SK-N-SH treated with all-trans-retinoic acid at 6 μM for 48 hours (cell line): ENCODE measurements at regions not wholly inside any gene's neighbourhood (a gene's known extent, or its start where the extent isn't known, plus 50 kb on each side); places are given as distances from the start of the nearest gene placed in this dataset.
"Not testable (repeated sequence)": the region's sequence is repeated elsewhere in the genome, so short reads cannot be mapped to it uniquely, and the experiment has no call there.

Experiments used
- ATAC-seq: fragments of 200-7000 bp; cut with Tn5 transposase; 3 replicates; pipeline ENCODE4 v1.9.1; 2020; ENCODE audit warnings: mild to moderate bottlenecking, moderate library complexity
- ARNTL ChIP-seq: fragments of 450-650 bp; formaldehyde crosslinking; IDR thresholded peaks from 2 replicates; pipeline ENCODE4 v1.5.0; 2020; ENCODE audit warnings: low read depth, mild to moderate bottlenecking, moderate library complexity, borderline replicate concordance
- BACH2 ChIP-seq: fragments of 250-450 bp; sonication (Bioruptor Pico); IDR thresholded peaks from 2 replicates; pipeline ENCODE4 v1.9.0; 2021; ENCODE audit warnings: mild to moderate bottlenecking, borderline replicate concordance
- CREB5 ChIP-seq: fragments of 250-450 bp; sonication (Bioruptor Pico); IDR thresholded peaks from 2 replicates; pipeline ENCODE4 v1.5.1; 2020; ENCODE audit warnings: low read depth, mild to moderate bottlenecking, moderate library complexity
- CSDC2 ChIP-seq: fragments of 250-450 bp; sonication (Bioruptor Pico); IDR thresholded peaks from 2 replicates; pipeline ENCODE4 v1.5.0; 2020; ENCODE audit warnings: mild to moderate bottlenecking, moderate library complexity
- ESRRG ChIP-seq: fragments of 250-450 bp; sonication (Bioruptor Pico); IDR thresholded peaks from 2 replicates; pipeline ENCODE4 v1.6.1; 2021; ENCODE audit warnings: mild to moderate bottlenecking
- GLIS3 ChIP-seq: fragments of 250-450 bp; sonication (Bioruptor Pico); IDR thresholded peaks from 2 replicates; pipeline ENCODE4 v1.5.0; 2020; ENCODE audit warnings: mild to moderate bottlenecking, moderate library complexity
- ISL1 ChIP-seq: fragments of 250-450 bp; sonication (Bioruptor Pico); IDR thresholded peaks from 2 replicates; pipeline ENCODE4 v2.1.2; 2022; ENCODE audit warnings: mild to moderate bottlenecking, moderate library complexity
- OSR1 ChIP-seq: fragments of 250-450 bp; sonication (Bioruptor Pico); IDR thresholded peaks from 2 replicates; pipeline ENCODE4 v1.8.0; 2022; ENCODE audit warnings: moderate library complexity, mild to moderate bottlenecking, inconsistent platforms
- PPARA ChIP-seq: fragments of 250-450 bp; sonication (Bioruptor Pico); IDR thresholded peaks from 2 replicates; pipeline ENCODE4 v1.5.0; 2020; ENCODE audit warnings: mild to moderate bottlenecking, borderline replicate concordance
- RARB ChIP-seq: fragments of 250-450 bp; sonication (Bioruptor Pico); IDR thresholded peaks from 2 replicates; pipeline ENCODE4 v1.8.0; 2021; ENCODE audit warnings: mild to moderate bottlenecking, moderate library complexity
- SNAI2 ChIP-seq: fragments of 250-450 bp; sonication (Bioruptor Pico); IDR thresholded peaks from 2 replicates; pipeline ENCODE4 v1.5.0; 2020; ENCODE audit warnings: mild to moderate bottlenecking, moderate library complexity
- TCF4 ChIP-seq: fragments of 250-450 bp; sonication (Bioruptor Pico); IDR thresholded peaks from 2 replicates; pipeline ENCODE4 v1.8.0; 2021; ENCODE audit warnings: mild to moderate bottlenecking, moderate library complexity, borderline replicate concordance
- TOX ChIP-seq: fragments of 250-450 bp; sonication (Bioruptor Pico); IDR thresholded peaks from 2 replicates; pipeline ENCODE4 v1.8.0; 2021; ENCODE audit warnings: mild to moderate bottlenecking, moderate library complexity, borderline replicate concordance
- TSHZ2 ChIP-seq: fragments of 250-450 bp; sonication (Bioruptor Pico); IDR thresholded peaks from 2 replicates; pipeline ENCODE4 v1.5.0; 2020; ENCODE audit warnings: mild to moderate bottlenecking, moderate library complexity
- ZFP3 ChIP-seq: fragments of 250-450 bp; sonication (Bioruptor Pico); IDR thresholded peaks from 2 replicates; pipeline ENCODE4 v1.5.0; 2020; ENCODE audit warnings: mild to moderate bottlenecking, moderate library complexity
- ZFP30 ChIP-seq: fragments of 450-650 bp; formaldehyde crosslinking; IDR thresholded peaks from 2 replicates; pipeline ENCODE4 v1.5.0; 2022; ENCODE audit warnings: mild to moderate bottlenecking, moderate library complexity
- ZNF565 ChIP-seq: fragments of 450-650 bp; formaldehyde crosslinking; conservative IDR thresholded peaks from 2 replicates; pipeline ENCODE4 v1.5.0; 2020; ENCODE audit warnings: low read depth, mild to moderate bottlenecking, moderate library complexity
- ZNF70 ChIP-seq: fragments of 450-650 bp; formaldehyde crosslinking; IDR thresholded peaks from 2 replicates; pipeline ENCODE4 v1.5.0; 2020; ENCODE audit warnings: mild to moderate bottlenecking, moderate library complexity
- ZNF8 ChIP-seq: fragments of 450-650 bp; formaldehyde crosslinking; IDR thresholded peaks from 2 replicates; pipeline ENCODE4 v1.5.0; 2020; ENCODE audit warnings: mild to moderate bottlenecking, moderate library complexity
- TF ChIP-seq, protein P1 (sequence below): fragments of 250-450 bp; sonication (Bioruptor Pico); IDR thresholded peaks from 2 replicates; pipeline ENCODE4 v1.5.1; 2021; ENCODE audit warnings: mild to moderate bottlenecking, moderate library complexity
- TF ChIP-seq, protein P2 (sequence below): fragments of 250-450 bp; sonication (Bioruptor Pico); IDR thresholded peaks from 2 replicates; pipeline ENCODE4 v1.8.0; 2021; ENCODE audit warnings: low read depth, mild to moderate bottlenecking, moderate library complexity, borderline replicate concordance
- TF ChIP-seq, protein P3 (sequence below): fragments of 250-450 bp; sonication (Bioruptor Pico); IDR thresholded peaks from 2 replicates; pipeline ENCODE4 v1.8.0; 2020; ENCODE audit warnings: mild to moderate bottlenecking, moderate library complexity, borderline replicate concordance

- TF ChIP-seq ZFP3 (CRISPR knock-in tag) (no peak), GLIS3 (CRISPR knock-in tag) (no peak)
- TF ChIP-seq, protein P1, sequence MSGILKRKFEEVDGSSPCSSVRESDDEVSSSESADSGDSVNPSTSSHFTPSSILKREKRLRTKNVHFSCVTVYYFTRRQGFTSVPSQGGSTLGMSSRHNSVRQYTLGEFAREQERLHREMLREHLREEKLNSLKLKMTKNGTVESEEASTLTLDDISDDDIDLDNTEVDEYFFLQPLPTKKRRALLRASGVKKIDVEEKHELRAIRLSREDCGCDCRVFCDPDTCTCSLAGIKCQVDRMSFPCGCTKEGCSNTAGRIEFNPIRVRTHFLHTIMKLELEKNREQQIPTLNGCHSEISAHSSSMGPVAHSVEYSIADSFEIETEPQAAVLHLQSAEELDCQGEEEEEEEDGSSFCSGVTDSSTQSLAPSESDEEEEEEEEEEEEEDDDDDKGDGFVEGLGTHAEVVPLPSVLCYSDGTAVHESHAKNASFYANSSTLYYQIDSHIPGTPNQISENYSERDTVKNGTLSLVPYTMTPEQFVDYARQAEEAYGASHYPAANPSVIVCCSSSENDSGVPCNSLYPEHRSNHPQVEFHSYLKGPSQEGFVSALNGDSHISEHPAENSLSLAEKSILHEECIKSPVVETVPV (CRISPR knock-in tag): no peak
- ATAC-seq: no peak
These were observed 159.5 kb upstream of the ACTBL2 start for GRCh38 chr5:57642066-57642465.

GRCh38 chr5:57635146-57635777 is 152.7 kb upstream of the ACTBL2 start:
- TF ChIP-seq RARB (CRISPR knock-in tag): no peak
- TF ChIP-seq ZNF8 (CRISPR knock-in tag): no peak
- no peak for TF ChIP-seq ARNTL
- no peak for TF ChIP-seq ZFP3 (CRISPR knock-in tag)
- no peak for TF ChIP-seq TCF4 (CRISPR knock-in tag)
- no peak for ATAC-seq

GRCh38 chr5:57632937-57633336 is 150.3 kb upstream of the ACTBL2 start:
- ATAC-seq: no peak
- TF ChIP-seq, protein P2, sequence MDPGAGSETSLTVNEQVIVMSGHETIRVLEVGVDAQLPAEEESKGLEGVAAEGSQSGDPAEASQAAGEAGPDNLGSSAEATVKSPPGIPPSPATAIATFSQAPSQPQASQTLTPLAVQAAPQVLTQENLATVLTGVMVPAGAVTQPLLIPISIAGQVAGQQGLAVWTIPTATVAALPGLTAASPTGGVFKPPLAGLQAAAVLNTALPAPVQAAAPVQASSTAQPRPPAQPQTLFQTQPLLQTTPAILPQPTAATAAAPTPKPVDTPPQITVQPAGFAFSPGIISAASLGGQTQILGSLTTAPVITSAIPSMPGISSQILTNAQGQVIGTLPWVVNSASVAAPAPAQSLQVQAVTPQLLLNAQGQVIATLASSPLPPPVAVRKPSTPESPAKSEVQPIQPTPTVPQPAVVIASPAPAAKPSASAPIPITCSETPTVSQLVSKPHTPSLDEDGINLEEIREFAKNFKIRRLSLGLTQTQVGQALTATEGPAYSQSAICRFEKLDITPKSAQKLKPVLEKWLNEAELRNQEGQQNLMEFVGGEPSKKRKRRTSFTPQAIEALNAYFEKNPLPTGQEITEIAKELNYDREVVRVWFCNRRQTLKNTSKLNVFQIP (CRISPR knock-in tag): no peak
- TF ChIP-seq TOX (no peak), ARNTL (no peak), PPARA (CRISPR knock-in tag) (no peak), ZNF70 (CRISPR knock-in tag) (no peak), CSDC2 (no peak), TCF4 (CRISPR knock-in tag) (no peak), ZFP30 (CRISPR knock-in tag) (no peak), GLIS3 (CRISPR knock-in tag) (no peak), CREB5 (no peak), SNAI2 (CRISPR knock-in tag) (no peak), ZNF565 (CRISPR knock-in tag) (no peak), TSHZ2 (no peak), OSR1 (CRISPR knock-in tag) (no peak), ESRRG (no peak), ISL1 (CRISPR knock-in tag) (no peak), BACH2 (CRISPR knock-in tag) (no peak)
- TF ChIP-seq, protein P1 (CRISPR knock-in tag): no peak
- TF ChIP-seq, protein P3, sequence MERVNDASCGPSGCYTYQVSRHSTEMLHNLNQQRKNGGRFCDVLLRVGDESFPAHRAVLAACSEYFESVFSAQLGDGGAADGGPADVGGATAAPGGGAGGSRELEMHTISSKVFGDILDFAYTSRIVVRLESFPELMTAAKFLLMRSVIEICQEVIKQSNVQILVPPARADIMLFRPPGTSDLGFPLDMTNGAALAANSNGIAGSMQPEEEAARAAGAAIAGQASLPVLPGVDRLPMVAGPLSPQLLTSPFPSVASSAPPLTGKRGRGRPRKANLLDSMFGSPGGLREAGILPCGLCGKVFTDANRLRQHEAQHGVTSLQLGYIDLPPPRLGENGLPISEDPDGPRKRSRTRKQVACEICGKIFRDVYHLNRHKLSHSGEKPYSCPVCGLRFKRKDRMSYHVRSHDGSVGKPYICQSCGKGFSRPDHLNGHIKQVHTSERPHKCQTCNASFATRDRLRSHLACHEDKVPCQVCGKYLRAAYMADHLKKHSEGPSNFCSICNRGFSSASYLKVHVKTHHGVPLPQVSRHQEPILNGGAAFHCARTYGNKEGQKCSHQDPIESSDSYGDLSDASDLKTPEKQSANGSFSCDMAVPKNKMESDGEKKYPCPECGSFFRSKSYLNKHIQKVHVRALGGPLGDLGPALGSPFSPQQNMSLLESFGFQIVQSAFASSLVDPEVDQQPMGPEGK: no peak

GRCh38 chr5:57631139-57631538 is 148.5 kb upstream of the ACTBL2 start:
- ATAC-seq: not testable (repeated sequence)
